OCI-LY7 (cell line): ENCODE measurements at regions not wholly inside any gene's neighbourhood (a gene's known extent, or its start where the extent isn't known, plus 50 kb on each side); places are given as distances from the start of the nearest gene placed in this dataset.

Source experiments
- BruUV-seq: library from RNA; stranded (reverse); fragments of 400-500 nt; replicated peaks from 2 replicates; lab custom pipeline; 2021; lab: Mats Ljungman, UMichigan
- CTCF ChIA-PET: fragments of 300-600 bp; sonication (Branson Sonifier 250); formaldehyde crosslinking; loops from one replicate; lab custom pipeline; 2022; ENCODE audit warnings: antibody characterized with exemption; ENCODE audit not compliant: unreplicated experiment; lab: Charles Lee
- POLR2A ChIA-PET: fragments of 300-600 bp; sonication (Branson Sonifier 250); formaldehyde crosslinking; loops from one replicate; lab custom pipeline; 2022; ENCODE audit warnings: antibody characterized with exemption; lab: Charles Lee
- DNase-seq: peaks from one replicate; pipeline ENCODE4 v3.0.0-alpha.2; 2015; ENCODE audit warnings: low spot score
- H2AFZ ChIP-seq: fragments of 200-600 bp; sonication (generic), shearing (Covaris generic); 2 replicates; pipeline ENCODE4 v1.6.1; 2014; ENCODE audit warnings: mild to moderate bottlenecking, antibody characterized with exemption, low read length, moderate library complexity
- H3K27ac ChIP-seq: fragments of 200-600 bp; sonication (generic); 2 replicates; pipeline ENCODE4 v1.5.1; 2014; ENCODE audit warnings: mixed run types, low read depth, mild to moderate bottlenecking, moderate library complexity, low read length, inconsistent platforms; ENCODE audit not compliant: poor library complexity, severe bottlenecking
- H3K36me3 ChIP-seq: fragments of 200-600 bp; sonication (generic); 2 replicates; pipeline ENCODE4 v1.6.1; 2014; ENCODE audit warnings: mild to moderate bottlenecking, antibody characterized with exemption, low read length, moderate library complexity, mixed read lengths; ENCODE audit not compliant: insufficient read depth
- H3K4me1 ChIP-seq: fragments of 200-600 bp; sonication (generic); 2 replicates; pipeline ENCODE4 v1.5.1; 2014; ENCODE audit warnings: mild to moderate bottlenecking, low read length; ENCODE audit not compliant: insufficient read depth, poor library complexity, severe bottlenecking
- H3K4me2 ChIP-seq: fragments of 200-600 bp; sonication (generic); 2 replicates; pipeline ENCODE4 v1.6.1; 2014; ENCODE audit warnings: mild to moderate bottlenecking, low read length
- H3K4me3 ChIP-seq: fragments of 200-600 bp; sonication (generic); 2 replicates; pipeline ENCODE4 v1.5.1; 2014; ENCODE audit warnings: mild to moderate bottlenecking, low read depth, low read length; ENCODE audit not compliant: poor library complexity, severe bottlenecking
- H3K79me2 ChIP-seq: fragments of 200-600 bp; sonication (generic); 2 replicates; pipeline ENCODE4 v1.6.1; 2016; ENCODE audit warnings: low read depth, mild to moderate bottlenecking, low read length, moderate library complexity, mixed read lengths; ENCODE audit not compliant: insufficient read depth
- H3K9me2 ChIP-seq: fragments of 200-600 bp; sonication (generic); 2 replicates; pipeline ENCODE4 v1.6.1; 2016; ENCODE audit warnings: mild to moderate bottlenecking, low read length, mixed read lengths; ENCODE audit not compliant: insufficient read depth
- H3K9me3 ChIP-seq: fragments of 200-600 bp; sonication (generic); 2 replicates; pipeline ENCODE4 v1.6.1; 2014; ENCODE audit warnings: mild to moderate bottlenecking, mixed run types, low read length, mixed read lengths
- H4K20me1 ChIP-seq: fragments of 200-600 bp; sonication (generic); 2 replicates; pipeline ENCODE4 v1.6.1; 2014; ENCODE audit warnings: mild to moderate bottlenecking, antibody characterized with exemption, low read length, moderate library complexity, mixed read lengths; ENCODE audit not compliant: insufficient read depth
- EZH2phosphoT487 ChIP-seq: fragments of 200-600 bp; sonication (generic); IDR thresholded peaks from 2 replicates; pipeline ENCODE4 v1.6.1; 2018; ENCODE audit warnings: low read depth, borderline replicate concordance, mild to moderate bottlenecking, mixed run types, antibody characterized with exemption, low read length, moderate library complexity, mixed read lengths
- intact Hi-C: fragments of 100-400 bp; cut with micrococcal nuclease; formaldehyde crosslinking; loops from one replicate; pipeline ENCODE4 v1.10.0; 2022; ENCODE audit not compliant: unreplicated experiment
- TF ChIP-seq, protein P1 (sequence below): fragments of 200-600 bp; sonication (generic); conservative IDR thresholded peaks from 2 replicates; pipeline ENCODE4 v1.5.1; 2014; ENCODE audit warnings: mild to moderate bottlenecking, antibody characterized with exemption, low read length, moderate library complexity, mixed read lengths

DNA sequence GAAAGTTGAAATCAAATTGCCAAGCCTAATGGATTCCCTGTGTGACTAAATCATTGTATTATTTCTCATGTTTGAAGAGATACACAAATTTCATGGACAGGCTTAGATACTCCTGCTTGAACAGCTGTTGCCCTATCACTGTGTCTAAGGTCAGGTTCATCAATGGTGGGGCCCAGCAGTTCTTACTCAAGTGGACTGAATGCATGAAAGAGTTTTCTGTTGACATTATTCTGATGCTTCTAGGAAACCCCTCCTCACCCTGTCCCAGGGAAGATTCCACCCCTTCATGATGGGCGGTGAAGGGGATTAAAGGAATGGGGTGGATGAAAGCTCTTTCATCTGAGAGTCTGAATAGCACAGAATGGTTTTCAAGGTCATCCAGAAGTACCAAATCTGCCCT lies 148.8 kb downstream of the INO80D start:
- H3K4me3 ChIP-seq, result no peak overlapping the region
- BruUV-seq, result no TSS peak
- no peaks in the 10 kb centered on the region for H3K9me3 ChIP-seq
- TF ChIP-seq, protein P1, sequence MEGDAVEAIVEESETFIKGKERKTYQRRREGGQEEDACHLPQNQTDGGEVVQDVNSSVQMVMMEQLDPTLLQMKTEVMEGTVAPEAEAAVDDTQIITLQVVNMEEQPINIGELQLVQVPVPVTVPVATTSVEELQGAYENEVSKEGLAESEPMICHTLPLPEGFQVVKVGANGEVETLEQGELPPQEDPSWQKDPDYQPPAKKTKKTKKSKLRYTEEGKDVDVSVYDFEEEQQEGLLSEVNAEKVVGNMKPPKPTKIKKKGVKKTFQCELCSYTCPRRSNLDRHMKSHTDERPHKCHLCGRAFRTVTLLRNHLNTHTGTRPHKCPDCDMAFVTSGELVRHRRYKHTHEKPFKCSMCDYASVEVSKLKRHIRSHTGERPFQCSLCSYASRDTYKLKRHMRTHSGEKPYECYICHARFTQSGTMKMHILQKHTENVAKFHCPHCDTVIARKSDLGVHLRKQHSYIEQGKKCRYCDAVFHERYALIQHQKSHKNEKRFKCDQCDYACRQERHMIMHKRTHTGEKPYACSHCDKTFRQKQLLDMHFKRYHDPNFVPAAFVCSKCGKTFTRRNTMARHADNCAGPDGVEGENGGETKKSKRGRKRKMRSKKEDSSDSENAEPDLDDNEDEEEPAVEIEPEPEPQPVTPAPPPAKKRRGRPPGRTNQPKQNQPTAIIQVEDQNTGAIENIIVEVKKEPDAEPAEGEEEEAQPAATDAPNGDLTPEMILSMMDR, result no peak
- TF ChIP-seq EZH2phosphoT487, result no peak
- ChIA-PET POLR2A (no interaction called here), CTCF (no interaction called here)
- no peaks in the 10 kb centered on the region for H3K36me3 ChIP-seq
- no peaks in the 10 kb centered on the region for H3K79me2 ChIP-seq
- no peaks in the 10 kb centered on the region for H3K9me2 ChIP-seq
- no peak for DNase-seq
- intact Hi-C loops, result no loop called here
- H3K27ac ChIP-seq, result no peak overlapping the region
- H2AFZ ChIP-seq, result no peak overlapping the region
- no peaks in the 10 kb centered on the region for H4K20me1 ChIP-seq
- no peaks in the 10 kb centered on the region for H3K4me1 ChIP-seq
- H3K4me2 ChIP-seq, result no peak overlapping the region

DNA sequence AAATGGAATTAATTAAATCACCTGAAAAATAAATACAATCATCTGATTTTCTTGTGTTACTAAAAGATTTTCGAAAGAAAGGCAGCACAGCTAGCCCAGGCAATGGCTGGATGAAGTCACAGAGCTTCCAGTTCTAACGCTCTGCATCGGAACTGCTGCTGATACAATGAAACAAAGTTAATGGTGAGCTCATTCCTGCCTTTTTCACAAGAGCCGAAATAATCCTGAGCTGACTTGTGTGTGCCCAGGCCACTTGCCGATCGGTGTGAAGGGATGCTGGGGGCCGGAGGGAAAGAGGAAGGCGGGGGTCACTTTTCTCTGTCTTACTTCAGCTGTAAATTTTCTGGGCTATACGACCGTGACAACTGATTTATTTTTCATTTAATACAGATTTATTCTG lies 149.5 kb downstream of the INO80D start:
- no peak for DNase-seq
- H3K36me3 ChIP-seq, result no peaks in the 10 kb centered on the region
- POLR2A ChIA-PET, result interaction anchor here (0.6 kb wide), 2 partner anchors 1138 to 1155 kb away, joined by 3 to 4 read pairs; no protein-coding TSS in a partner anchor
- H3K9me3 ChIP-seq, result no peaks in the 10 kb centered on the region
- no peaks in the 10 kb centered on the region for H3K79me2 ChIP-seq
- BruUV-seq, result no TSS peak
- H4K20me1 ChIP-seq, result no peaks in the 10 kb centered on the region
- H3K4me3 ChIP-seq, result no peak overlapping the region
- no peak overlapping the region for H2AFZ ChIP-seq
- H3K4me2 ChIP-seq, result no peak overlapping the region
- intact Hi-C loops, result no loop called here
- CTCF ChIA-PET, result no interaction called here
- no peak overlapping the region for H3K27ac ChIP-seq
- H3K9me2 ChIP-seq, result no peaks in the 10 kb centered on the region
- no peaks in the 10 kb centered on the region for H3K4me1 ChIP-seq
- no peak for TF ChIP-seq EZH2phosphoT487

DNA sequence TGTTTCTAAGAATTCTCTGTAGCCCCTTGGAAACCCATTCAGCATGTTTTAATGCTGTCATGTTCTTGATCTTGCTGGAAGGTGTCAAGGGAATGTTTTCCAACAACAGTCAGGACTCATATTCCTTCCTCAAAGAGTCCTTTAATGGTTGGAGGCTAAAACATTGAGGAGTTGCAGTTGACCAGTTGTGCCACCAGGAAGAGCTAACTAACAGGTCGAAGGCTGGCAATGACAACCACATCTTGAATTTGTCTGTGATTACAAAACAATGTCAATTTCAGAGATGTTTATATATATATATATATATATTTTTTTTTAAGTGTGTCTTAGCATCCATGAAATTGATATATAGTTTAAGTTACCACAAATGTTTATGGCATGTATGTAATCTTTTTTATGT lies 151.5 kb downstream of the INO80D start:
- Histone ChIP-seq H4K20me1 (no peaks in the 10 kb centered on the region), H3K9me2 (no peaks in the 10 kb centered on the region), H3K4me1 (no peaks in the 10 kb centered on the region), H3K4me3 (no peak overlapping the region), H2AFZ (no peak overlapping the region), H3K4me2 (no peak overlapping the region), H3K36me3 (no peaks in the 10 kb centered on the region), H3K27ac (no peak overlapping the region), H3K79me2 (no peaks in the 10 kb centered on the region), H3K9me3 (no peaks in the 10 kb centered on the region)
- TF ChIP-seq EZH2phosphoT487, result no peak
- TF ChIP-seq, protein P1, result no peak
- no TSS peak for BruUV-seq
- ChIA-PET CTCF (no interaction called here), POLR2A (interaction anchor here (0.6 to 1.2 kb wide), 2 partner anchors 10 to 116 kb away, joined by 3 to 4 read pairs; no protein-coding TSS in a partner anchor)
- intact Hi-C loops, result no loop called here
- no peak for DNase-seq
